SHP77 (cell line): ENCODE measurements at regions not wholly inside any gene's neighbourhood (a gene's known extent, or its start where the extent isn't known, plus 50 kb on each side); places are given as distances from the start of the nearest gene placed in this dataset.

Experiments used
- DNase-seq, 2 experiments: peaks; one replicate each; lab custom pipeline; 2025; lab: John Stamatoyannopoulos, UW

DNA sequence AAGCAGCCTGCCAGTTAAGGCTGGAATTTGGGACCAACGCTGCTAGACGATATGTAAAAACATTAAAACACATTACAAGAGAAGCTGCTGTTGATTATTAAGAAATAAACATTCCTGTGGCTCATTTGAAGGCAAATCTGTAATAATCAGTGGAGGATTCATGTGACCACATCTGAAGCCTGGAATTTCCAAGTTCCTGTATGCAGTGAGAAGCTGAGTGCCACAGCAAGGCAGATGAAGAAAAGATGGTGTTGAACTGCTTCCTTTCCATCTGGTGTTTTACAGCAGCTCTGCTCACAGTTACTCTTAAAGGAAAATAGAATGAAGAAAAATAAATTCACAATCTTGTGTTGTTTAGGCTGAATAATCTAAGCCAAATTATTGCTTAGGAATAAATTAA lies 139.3 kb upstream of the ROBO2 start:
- no peak for DNase-seq

DNA sequence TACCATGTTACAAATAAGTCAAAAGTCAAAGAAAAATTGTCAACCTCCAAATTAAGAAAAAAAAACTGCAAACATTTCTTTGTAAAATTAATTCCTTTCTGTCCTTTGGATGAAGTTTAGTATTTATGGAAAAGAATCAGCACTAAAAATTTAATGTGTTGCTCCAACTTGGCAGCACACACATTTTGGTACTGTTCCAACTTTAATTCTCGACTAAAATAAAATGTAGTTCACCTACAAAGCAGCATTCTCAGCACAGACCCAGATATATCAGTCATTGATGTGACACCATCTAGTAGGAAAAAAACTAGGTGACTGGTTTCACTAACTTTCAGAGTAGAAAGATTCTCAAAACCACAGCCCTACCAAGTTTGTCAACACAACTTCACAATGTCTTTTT lies 131.7 kb upstream of the ROBO2 start:
- DNase-seq: no peak

DNA sequence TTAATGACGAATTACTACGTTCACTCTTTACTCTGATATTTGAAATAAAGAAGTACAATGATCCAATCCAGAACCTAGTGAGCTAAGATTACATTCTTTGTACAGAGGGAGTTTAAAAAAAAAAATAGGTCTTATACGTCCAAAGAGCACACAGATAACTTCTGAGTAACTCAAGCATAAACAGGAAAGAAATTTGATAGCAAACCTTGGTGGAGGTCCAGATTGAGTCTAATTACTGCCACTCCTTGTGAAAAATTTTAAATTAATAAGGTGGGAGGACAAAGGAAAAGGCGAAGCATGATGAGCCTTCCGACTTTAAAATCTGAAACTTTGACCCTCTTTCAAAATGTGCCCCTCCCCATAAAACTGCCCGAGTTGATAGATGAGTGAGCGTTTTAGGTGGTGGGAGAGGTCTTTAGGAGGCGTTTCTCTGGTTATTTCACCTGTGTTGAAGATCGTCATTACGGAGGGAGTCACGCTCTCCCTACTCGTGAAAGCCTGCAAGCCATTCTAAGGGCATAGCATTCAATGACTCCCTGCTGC lies 127.0 kb upstream of the ROBO2 start:
- no peak for DNase-seq

DNA sequence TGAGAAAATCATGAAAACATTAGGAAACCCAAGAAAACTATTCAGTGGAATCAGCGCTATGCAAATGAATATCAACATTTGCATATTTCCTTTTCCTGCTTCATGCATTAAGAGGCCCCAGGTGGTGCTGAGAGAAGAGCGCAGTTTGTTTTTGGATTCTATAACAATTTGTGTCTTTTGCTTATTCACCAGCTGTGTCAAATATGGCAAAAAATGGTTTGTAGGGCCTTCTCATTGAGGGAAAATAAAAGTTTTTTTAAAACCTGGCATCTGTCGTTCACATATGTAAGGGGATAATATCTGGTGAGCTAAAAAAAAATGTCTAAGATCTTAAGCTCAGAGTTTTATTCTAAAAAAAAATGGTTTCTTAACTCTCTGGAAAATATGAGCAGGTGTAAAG lies 122.5 kb upstream of the ROBO2 start:
- DNase-seq: no peak

- no peak for DNase-seq
Measured at GRCh38 chr3:76920511-76920910, 119.4 kb upstream of the ROBO2 start.

GRCh38 chr3:76923485-76923884 lies 116.4 kb upstream of the ROBO2 start:
- no peak for DNase-seq

DNA sequence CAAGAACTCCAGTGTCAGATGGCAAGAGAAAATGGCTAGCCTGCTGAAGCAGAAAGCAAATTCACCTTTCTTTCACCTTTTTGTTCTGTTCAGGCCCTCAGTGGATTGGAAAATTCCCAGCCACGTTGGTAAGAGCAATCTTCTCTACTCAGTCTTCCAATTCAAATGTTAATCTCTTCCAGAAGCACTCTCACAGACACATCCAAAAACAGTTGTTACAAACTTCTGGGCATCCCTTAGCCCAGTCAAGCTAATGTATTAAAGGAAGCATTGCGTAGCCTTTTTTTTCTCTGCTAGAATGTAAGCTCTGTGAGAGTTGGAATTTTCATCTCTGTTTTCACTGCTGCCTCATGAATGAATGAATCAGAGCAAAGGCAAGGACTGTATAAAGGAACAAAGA lies 109.2 kb upstream of the ROBO2 start:
- DNase-seq: no peak

- no peak for DNase-seq
Measured at GRCh38 chr3:76933245-76933644, 106.7 kb upstream of the ROBO2 start.

DNA sequence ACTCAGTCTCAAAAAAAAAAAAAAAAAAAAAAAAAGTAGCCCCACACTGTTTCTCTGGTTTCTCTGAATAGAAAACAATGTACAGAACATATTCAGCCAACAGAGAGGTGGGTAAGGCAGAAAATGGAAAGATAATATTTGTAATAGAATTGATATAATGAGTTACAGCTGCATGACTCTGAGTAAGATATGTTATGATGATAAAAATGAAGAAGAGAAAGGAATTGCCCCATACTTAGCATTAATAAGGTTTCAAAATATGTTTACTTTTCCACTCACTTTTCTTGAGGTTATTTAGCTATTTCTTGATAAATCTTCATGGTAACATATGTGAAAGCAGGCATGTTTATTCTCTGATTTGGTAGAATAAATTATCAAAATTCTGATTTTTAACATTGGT lies 100.9 kb upstream of the ROBO2 start:
- no peak for DNase-seq

DNA sequence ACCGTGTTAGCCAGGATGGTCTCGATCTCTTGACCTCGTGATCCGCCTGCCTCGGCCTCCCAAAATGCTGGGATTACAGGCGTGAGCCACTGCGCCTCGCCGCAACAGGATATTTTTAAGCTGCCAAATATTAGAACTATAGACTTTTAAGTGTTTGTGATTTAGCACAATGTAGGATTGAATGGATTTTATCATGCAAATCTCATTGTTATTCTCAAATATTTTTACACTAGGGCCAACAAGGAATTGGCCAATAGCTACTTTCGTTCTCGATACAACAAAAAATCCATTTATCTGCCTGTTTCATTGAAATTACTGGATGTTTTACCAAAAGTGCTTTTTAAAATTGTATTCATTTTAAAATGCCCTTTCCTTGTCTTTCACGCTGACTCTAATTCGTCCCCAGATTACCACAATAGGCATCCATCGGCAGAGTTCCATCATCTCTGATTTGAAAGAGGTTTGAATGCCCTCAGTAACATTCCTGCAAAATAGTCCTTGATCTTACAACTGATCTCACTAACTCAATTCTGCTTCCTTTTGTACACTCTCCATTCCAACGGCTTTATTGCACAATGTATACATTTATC lies 99.6 kb upstream of the ROBO2 start:
- DNase-seq: no peak

DNA sequence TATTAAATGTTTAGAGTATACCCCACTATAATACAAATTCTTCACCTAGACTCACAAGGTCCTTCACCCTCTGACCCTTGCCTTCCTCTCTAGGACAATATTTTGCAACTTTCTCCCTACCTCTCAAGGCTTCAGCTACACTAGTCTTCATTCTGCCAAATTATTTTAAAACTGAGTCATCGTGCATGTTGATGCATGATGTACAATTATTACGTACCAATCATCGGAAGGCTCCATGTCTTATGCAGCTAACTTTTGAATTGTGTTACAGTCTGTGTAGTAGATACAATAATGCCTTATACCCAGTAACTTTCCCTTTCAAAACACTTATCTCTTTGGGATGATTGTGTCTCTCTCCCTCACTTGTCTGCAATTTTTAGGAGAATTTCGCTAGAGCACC lies 98.5 kb upstream of the ROBO2 start:
- no peak for DNase-seq

DNA sequence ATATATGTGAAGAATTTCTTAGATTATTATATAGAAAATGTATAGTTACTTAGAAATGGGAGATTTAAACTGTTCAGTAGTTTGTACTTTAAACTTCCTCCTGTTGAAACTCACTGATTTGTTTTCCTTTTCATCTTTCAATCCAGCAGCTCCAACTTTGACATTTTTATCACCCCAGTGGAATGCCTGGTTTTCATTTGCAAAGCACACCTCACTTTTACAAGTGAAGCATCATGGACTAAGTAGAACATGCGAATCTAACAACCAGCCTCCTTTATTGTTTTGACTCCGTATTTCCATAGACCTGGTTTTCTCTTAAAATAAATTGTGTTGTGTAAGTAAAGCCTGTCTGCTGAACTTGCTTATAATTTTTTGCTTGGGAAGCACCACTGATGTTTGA lies 97.8 kb upstream of the ROBO2 start:
- DNase-seq: no peak

DNA sequence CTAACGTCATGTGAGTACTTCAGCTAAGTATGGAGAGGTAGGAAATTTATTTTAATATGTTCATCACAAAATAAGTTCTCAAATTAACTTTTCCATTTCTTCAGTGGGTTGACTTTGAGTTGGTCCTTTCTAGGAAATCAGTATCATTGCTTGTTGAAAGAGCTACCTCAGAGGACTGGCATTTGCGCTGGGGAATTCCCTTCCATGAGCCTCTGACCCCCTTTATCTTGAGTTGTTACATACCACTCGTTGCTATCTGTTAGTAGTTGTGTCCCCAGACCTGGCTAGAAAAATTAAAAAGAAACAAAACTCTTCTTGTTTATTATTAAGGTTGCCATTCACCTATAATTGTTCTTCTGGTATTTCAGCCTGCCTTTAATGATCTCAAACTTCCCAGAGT lies 96.8 kb upstream of the ROBO2 start:
- no peak for DNase-seq

GRCh38 chr3:76943671-76944070 lies 96.2 kb upstream of the ROBO2 start:
- no peak for DNase-seq

DNA sequence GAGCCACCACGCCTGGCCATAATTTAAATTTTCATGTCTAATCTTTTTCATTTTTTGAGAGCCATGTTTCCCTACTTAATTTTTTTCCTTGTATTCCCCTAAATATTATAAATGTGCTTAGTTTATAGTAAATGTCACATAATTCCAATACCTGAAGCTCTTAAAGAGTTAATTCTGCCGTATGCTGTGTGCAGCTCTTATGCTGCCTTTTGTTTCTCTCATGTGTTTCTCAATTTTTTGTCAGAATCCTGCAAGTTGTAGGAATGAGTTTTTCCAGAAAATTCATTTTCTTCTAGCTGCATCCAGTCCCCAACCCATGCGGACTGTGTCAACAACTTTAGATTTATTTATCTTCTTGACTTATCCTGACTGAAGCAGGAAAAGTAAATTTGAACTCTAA lies 90.9 kb upstream of the ROBO2 start:
- no peak for DNase-seq

GRCh38 chr3:76949462-76949861 lies 90.4 kb upstream of the ROBO2 start:
- DNase-seq: no peak

DNA sequence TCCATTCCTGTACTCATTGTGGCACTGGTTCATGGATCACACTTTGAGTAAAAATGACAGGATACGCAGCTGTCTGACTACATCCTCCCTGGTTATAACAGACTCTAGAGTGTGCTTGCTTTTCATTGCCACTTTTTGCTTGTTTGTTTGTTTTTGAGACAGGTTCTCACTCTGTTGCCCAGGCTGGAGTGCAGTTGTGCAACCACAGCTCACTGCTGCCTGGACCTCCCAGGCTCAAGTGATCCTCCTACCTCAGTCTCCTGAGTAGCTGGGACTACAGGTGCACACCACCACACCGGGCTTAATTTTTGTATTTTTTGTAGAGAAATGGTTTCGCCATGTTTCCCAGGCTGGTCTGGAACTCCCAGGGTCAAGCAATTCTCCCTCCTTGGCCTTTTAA lies 89.3 kb upstream of the ROBO2 start:
- DNase-seq: no peak

GRCh38 chr3:76954412-76954811 lies 85.5 kb upstream of the ROBO2 start:
- no peak for DNase-seq

DNA sequence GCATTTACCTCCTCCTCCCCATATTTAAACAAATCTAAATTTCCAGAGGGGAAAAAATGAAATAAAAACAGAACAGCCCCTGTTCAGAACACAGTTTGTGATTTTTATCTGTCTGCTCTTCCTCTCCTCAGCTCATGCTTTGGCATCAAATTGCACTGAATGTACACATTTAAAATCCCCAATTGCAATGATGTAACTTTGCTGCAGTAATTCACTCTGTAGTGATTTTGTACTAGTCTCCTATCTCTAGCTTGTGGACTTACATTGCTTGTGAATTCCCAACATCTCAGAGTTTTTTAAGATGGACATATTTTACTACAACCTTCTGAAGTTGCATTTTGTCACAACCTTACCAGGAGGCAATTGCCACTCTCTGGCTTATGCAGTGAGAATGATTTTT lies 81.6 kb upstream of the ROBO2 start:
- DNase-seq: no peak

DNA sequence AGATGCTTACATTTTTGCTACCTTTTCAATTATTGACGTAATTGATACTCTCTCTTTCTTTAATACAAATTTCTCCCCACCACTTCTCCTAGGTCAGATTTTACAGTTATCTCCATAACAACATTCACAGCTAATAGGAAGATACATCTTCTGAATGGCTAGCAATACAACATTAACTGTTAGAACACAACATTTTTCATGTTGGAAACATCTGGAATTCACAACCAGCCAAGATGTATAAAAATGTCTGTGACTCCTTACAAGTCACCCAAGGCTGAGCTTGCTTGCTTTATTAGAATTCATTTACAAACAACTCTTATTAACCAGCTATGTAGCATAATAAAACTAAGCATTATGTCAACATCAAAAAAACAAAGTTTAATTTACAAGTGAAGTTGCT lies 81.0 kb upstream of the ROBO2 start:
- DNase-seq: no peak

- no peak for DNase-seq
Measured at GRCh38 chr3:76961284-76961683, 78.6 kb upstream of the ROBO2 start.

DNA sequence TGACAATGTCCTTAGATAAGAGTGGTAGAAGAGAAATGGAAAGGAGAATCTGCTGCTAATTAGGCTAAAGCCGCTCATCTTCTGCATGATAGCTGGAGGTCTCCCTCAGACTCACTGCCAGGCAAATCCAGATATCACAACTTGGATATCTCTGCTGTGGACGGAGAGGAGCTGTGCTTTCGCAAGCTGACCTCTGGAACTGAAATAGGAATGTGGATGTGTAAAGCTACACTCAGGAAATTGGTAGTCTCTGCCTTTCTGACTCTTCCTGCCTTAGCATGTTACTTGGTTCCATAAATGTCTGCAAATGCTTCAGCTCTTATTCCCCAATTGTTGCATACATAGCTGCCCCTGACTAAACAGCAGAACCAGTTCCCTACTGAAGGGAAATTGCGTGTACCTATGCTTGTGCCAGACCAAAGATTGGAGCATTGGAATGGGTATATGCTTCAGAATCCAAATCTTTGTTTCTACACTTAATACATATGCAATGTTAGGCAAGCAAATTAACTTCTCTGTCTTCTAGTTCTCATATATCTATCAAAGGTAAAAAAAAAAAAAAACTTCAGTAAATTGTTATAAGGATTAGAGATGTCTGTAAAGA lies 74.7 kb upstream of the ROBO2 start:
- DNase-seq: no peak

DNA sequence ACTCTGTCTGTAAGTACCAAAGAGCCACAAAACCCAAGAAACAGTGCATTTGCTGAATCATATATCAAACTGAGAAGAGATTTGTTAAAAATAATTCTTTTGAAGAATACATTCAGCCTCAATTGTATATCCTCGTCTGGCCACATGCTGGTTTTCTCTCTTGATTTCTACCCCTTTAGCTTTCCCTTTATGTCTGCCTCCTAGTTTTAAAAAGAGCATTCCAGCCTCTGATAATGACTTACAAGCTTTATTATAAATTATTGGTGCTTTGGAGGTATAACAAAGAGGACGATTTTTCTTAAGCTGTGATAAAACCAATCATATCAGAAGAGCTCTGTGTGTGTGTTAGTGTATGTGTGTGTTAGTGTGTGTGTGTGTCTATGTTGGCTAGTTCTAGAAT lies 70.4 kb upstream of the ROBO2 start:
- no peak for DNase-seq

GRCh38 chr3:76969996-76970615 lies 69.8 kb upstream of the ROBO2 start:
- no peak for DNase-seq
